H9 (cell line): ENCODE measurements at regions not wholly inside any gene's neighbourhood (a gene's known extent, or its start where the extent isn't known, plus 50 kb on each side); places are given as distances from the start of the nearest gene placed in this dataset.

ENCODE experiments used
- DNase-seq: peaks from one replicate; pipeline ENCODE4 v3.0.0-alpha.2; 2017
- H2AFZ ChIP-seq: one replicate; pipeline ENCODE4 v1.6.1; 2013; ENCODE audit warnings: mild to moderate bottlenecking, low read length, control low read depth, moderate library complexity
- H2AK5ac ChIP-seq: 2 replicates; pipeline ENCODE4 v1.6.1; 2013; ENCODE audit warnings: low read length, control low read depth, mixed read lengths; ENCODE audit not compliant: insufficient read length
- H2BK120ac ChIP-seq: one replicate; pipeline ENCODE4 v1.6.1; 2013; ENCODE audit warnings: low read depth, mild to moderate bottlenecking, low read length, control low read depth, inconsistent platforms; ENCODE audit not compliant: poor library complexity, severe bottlenecking
- H2BK12ac ChIP-seq: 2 replicates; pipeline ENCODE4 v1.6.1; 2013; ENCODE audit warnings: low read length, control low read depth, mixed read lengths, low read depth; ENCODE audit not compliant: insufficient read length
- H2BK15ac ChIP-seq: 2 replicates; pipeline ENCODE4 v1.6.1; 2013; ENCODE audit warnings: low read depth, low read length, control low read depth
- H2BK20ac ChIP-seq: one replicate; pipeline ENCODE4 v1.6.1; 2013; ENCODE audit warnings: low read depth, mild to moderate bottlenecking, low read length, control low read depth, inconsistent platforms; ENCODE audit not compliant: poor library complexity, severe bottlenecking
- H2BK5ac ChIP-seq: 2 replicates; pipeline ENCODE4 v1.6.1; 2013; ENCODE audit warnings: low read length, control low read depth, mixed read lengths; ENCODE audit not compliant: insufficient read length
- H3K14ac ChIP-seq: 2 replicates; pipeline ENCODE4 v1.6.1; 2013; ENCODE audit warnings: low read length, control low read depth; ENCODE audit not compliant: insufficient read depth
- H3K18ac ChIP-seq: 2 replicates; pipeline ENCODE4 v1.6.1; 2013; ENCODE audit warnings: low read depth, mild to moderate bottlenecking, mixed read lengths, low read length, control low read depth; ENCODE audit not compliant: insufficient read length
- H3K23ac ChIP-seq: 2 replicates; pipeline ENCODE4 v1.6.1; 2013; ENCODE audit warnings: low read length, control low read depth, mixed read lengths, low read depth; ENCODE audit not compliant: insufficient read length
- H3K23me2 ChIP-seq: 2 replicates; pipeline ENCODE4 v1.6.1; 2013; ENCODE audit warnings: low read depth, mild to moderate bottlenecking, mixed read lengths, low read length, control low read depth; ENCODE audit not compliant: insufficient read length, poor library complexity, severe bottlenecking
- H3K27ac ChIP-seq: 2 replicates; pipeline ENCODE4 v1.5.1; 2013; ENCODE audit warnings: low read length, control low read depth, mixed read lengths, low read depth; ENCODE audit not compliant: insufficient read length
- H3K27me3 ChIP-seq: 2 replicates; pipeline ENCODE4 v1.6.1; 2013; ENCODE audit warnings: low read length, control low read depth, inconsistent platforms; ENCODE audit not compliant: insufficient read depth
- H3K4ac ChIP-seq: 2 replicates; pipeline ENCODE4 v1.6.1; 2013; ENCODE audit warnings: low read depth, mild to moderate bottlenecking, control low read depth, inconsistent platforms, low read length, moderate library complexity
- H3K4me1 ChIP-seq: 2 replicates; pipeline ENCODE4 v1.6.1; 2013; ENCODE audit warnings: low read length, control low read depth, inconsistent platforms; ENCODE audit not compliant: insufficient read depth
- H3K4me2 ChIP-seq: 2 replicates; pipeline ENCODE4 v1.6.1; 2013; ENCODE audit warnings: low read length, control low read depth, mixed read lengths; ENCODE audit not compliant: insufficient read length, insufficient read depth
- H3K56ac ChIP-seq: 2 replicates; pipeline ENCODE4 v1.6.1; 2013; ENCODE audit warnings: low read depth, mild to moderate bottlenecking, mixed read lengths, low read length, control low read depth; ENCODE audit not compliant: insufficient read length
- H3K79me1 ChIP-seq: 2 replicates; pipeline ENCODE4 v1.6.1; 2013; ENCODE audit warnings: low read depth, mild to moderate bottlenecking, moderate library complexity, low read length, control low read depth, inconsistent platforms; ENCODE audit not compliant: insufficient read depth, poor library complexity, severe bottlenecking
- H3K79me2 ChIP-seq: 2 replicates; pipeline ENCODE4 v1.6.1; 2013; ENCODE audit warnings: low read length, control low read depth, inconsistent platforms; ENCODE audit not compliant: insufficient read depth
- H3K9ac ChIP-seq: 2 replicates; pipeline ENCODE4 v1.6.1; 2013; ENCODE audit warnings: low read length, control low read depth, mixed read lengths; ENCODE audit not compliant: insufficient read length; ENCODE audit errors: extremely low read depth
- H3K9me3 ChIP-seq: one replicate; pipeline ENCODE4 v1.6.1; 2013; ENCODE audit warnings: low read depth, low read length, inconsistent platforms; ENCODE audit not compliant: control insufficient read depth
- H3T11ph ChIP-seq: one replicate; pipeline ENCODE4 v1.6.1; 2013; ENCODE audit warnings: mild to moderate bottlenecking, low read length, control low read depth, inconsistent platforms
- H4K20me1 ChIP-seq: one replicate; pipeline ENCODE4 v1.6.1; 2013; ENCODE audit not compliant: control insufficient read depth, insufficient read length, insufficient read depth
- H4K5ac ChIP-seq: 2 replicates; pipeline ENCODE4 v1.6.1; 2013; ENCODE audit warnings: low read depth, mild to moderate bottlenecking, mixed read lengths, low read length, control low read depth; ENCODE audit not compliant: insufficient read length
- H4K8ac ChIP-seq: replicated peaks from 2 replicates; pipeline ENCODE4 v1.6.1; 2013; ENCODE audit warnings: low read length, control low read depth, mixed read lengths, low read depth; ENCODE audit not compliant: insufficient read length
- H4K91ac ChIP-seq: 2 replicates; pipeline ENCODE4 v1.6.1; 2013; ENCODE audit warnings: low read depth, mild to moderate bottlenecking, moderate library complexity, mixed read lengths, low read length, control low read depth; ENCODE audit not compliant: insufficient read length
- H3K27ac Mint-ChIP-seq, 3 experiments: 2 replicates in 2 of 3; 3 replicates in 1 of 3; pipeline ENCODE4 v1.8.0; 2020 to 2021; ENCODE audit warnings: mixed read lengths in 3 of 3, mild to moderate bottlenecking in 1 of 3, moderate library complexity in 1 of 3
- H3K27me3 Mint-ChIP-seq: 2 replicates; pipeline ENCODE4 v1.8.0; 2021; ENCODE audit warnings: low read depth, mild to moderate bottlenecking, moderate library complexity, mixed read lengths
- H3K36me3 Mint-ChIP-seq, 3 experiments: 2 replicates in 2 of 3; 3 replicates in 1 of 3; pipeline ENCODE4 v1.8.0; 2020 to 2021; ENCODE audit warnings: low read depth in 3 of 3, mixed read lengths in 3 of 3; ENCODE audit not compliant: insufficient read depth in 1 of 3
- H3K4me1 Mint-ChIP-seq, 2 experiments: 2 replicates each; pipeline ENCODE4 v1.8.0; 2020; ENCODE audit warnings: mixed read lengths in 2 of 2
- H3K4me3 Mint-ChIP-seq, 2 experiments: 2 replicates in 1 of 2; 3 replicates in 1 of 2; pipeline ENCODE4 v1.8.0; 2020 to 2021; ENCODE audit warnings: mild to moderate bottlenecking in 2 of 2, mixed read lengths in 2 of 2, moderate library complexity in 1 of 2
- H3K9me3 Mint-ChIP-seq, 2 experiments: 2 replicates in 1 of 2; 3 replicates in 1 of 2; pipeline ENCODE4 v1.8.0; 2020; ENCODE audit warnings: mild to moderate bottlenecking in 2 of 2, mixed read lengths in 2 of 2, moderate library complexity in 1 of 2
- CTCF ChIP-seq: fragments of 200-600 bp; sonication (generic); conservative IDR thresholded peaks from 3 replicates; pipeline ENCODE4 v1.8.0; 2021; ENCODE audit warnings: antibody characterized with exemption, mild to moderate bottlenecking
- WGBS: extraction: QIAGEN DNeasy Blood & Tissue Kit; methylation state at CpG from one replicate; pipeline ENCODE4 v1.1.7; 2013; ENCODE audit warnings: missing lambda C conversion rate, low lambda C conversion rate, mixed read lengths; ENCODE audit not compliant: insufficient read length; ENCODE audit errors: extremely low coverage; 5-methylcytosine and 5-hydroxymethylcytosine counted together

DNA sequence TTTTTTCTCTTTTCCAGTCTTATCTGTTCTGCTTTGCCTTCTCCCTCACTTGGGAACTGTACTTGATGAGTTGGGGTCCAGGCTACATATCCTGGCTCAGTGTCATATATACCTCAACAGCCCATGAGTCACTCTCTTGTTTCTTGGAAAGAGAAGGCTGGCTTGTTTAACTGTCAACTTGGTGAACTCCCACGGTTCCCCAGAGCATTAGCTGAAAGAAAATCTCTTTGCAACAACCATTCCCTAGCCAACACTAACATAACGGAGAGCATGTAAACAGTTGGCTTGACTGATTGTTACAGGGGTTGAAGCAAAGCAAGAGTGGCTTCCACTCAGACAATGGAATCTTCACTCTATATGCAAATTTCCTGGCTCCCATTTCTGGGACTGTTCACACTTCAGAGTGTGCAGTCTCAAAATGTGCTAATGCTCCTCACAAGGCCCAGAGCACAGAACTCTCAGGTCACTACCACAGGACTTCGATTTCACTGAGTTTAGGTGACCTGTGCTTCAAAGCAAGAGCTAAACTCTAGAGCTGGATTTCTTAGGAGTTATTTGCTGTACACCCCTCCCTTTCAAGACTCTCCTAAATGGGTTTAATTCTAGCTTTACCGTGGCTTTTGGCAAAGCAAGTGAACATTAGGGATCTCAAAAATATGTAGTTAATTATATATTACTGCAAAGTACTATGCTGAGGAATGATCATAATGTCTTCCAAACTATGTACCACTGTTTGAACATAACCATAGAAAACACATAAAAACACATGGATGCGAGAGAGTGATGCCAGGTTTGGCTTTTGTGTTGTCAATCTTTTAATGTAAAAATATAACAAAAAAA lies 609.8 kb downstream of the RFPL4B start:
- Histone ChIP-seq H3K23ac (no peak overlapping the region), H3K9ac (no peak overlapping the region), H3T11ph (no peak overlapping the region), H3K18ac (no peak overlapping the region), H3K9me3 (no peaks in the 10 kb centered on the region), H3K4ac (no peak overlapping the region), H2BK20ac (no peak overlapping the region), H2AFZ (no peak overlapping the region), H4K91ac (no peak overlapping the region), H3K79me2 (no peaks in the 10 kb centered on the region), H4K20me1 (no peaks in the 10 kb centered on the region), H4K8ac (no peak overlapping the region), H3K14ac (no peak overlapping the region), H2BK12ac (no peak overlapping the region), H2AK5ac (no peak overlapping the region), H3K4me2 (no peak overlapping the region), H4K5ac (no peak overlapping the region), H2BK5ac (no peak overlapping the region), H3K79me1 (no peaks in the 10 kb centered on the region), H3K27me3 (no peaks in the 10 kb centered on the region), H3K4me1 (no peaks in the 10 kb centered on the region), H3K27ac (no peak overlapping the region), H2BK120ac (no peak overlapping the region), H2BK15ac (no peak overlapping the region), H3K56ac (no peak overlapping the region), H3K23me2 (no peaks in the 10 kb centered on the region)
- peaks cover 0 to 2% (median 0%) of the 10 kb centered on the region in 3 experiments; a peak in 2 of 7 replicates for H3K36me3 Mint-ChIP-seq
- WGBS: no CpG with 5 or more reads among the region's 5 CpGs
- DNase-seq: no peak
- no peaks in the 10 kb centered on the region for H3K27me3 Mint-ChIP-seq
- H3K9me3 Mint-ChIP-seq: peaks cover 6 to 12% of the 10 kb centered on the region in 2 experiments
- no peak overlapping the region; a peak in 1 of 7 replicates for H3K27ac Mint-ChIP-seq
- H3K4me1 Mint-ChIP-seq: no peaks in the 10 kb centered on the region
- TF ChIP-seq CTCF: no peak
- H3K4me3 Mint-ChIP-seq: no peak overlapping the region
